AG20443 (cell line): ENCODE measurements at regions not wholly inside any gene's neighbourhood (a gene's known extent, or its start where the extent isn't known, plus 50 kb on each side); places are given as distances from the start of the nearest gene placed in this dataset.
A peak's percentile ranks its signal among the peaks of the same experiment; 100 is the strongest.
"Not testable (repeated sequence)": the region's sequence is repeated elsewhere in the genome, so short reads cannot be mapped to it uniquely, and the experiment has no call there.

ENCODE experiments used
- DNase-seq: peaks from one replicate; pipeline ENCODE4 v3.0.0; 2012; ENCODE audit warnings: low spot score, mixed read lengths

DNA sequence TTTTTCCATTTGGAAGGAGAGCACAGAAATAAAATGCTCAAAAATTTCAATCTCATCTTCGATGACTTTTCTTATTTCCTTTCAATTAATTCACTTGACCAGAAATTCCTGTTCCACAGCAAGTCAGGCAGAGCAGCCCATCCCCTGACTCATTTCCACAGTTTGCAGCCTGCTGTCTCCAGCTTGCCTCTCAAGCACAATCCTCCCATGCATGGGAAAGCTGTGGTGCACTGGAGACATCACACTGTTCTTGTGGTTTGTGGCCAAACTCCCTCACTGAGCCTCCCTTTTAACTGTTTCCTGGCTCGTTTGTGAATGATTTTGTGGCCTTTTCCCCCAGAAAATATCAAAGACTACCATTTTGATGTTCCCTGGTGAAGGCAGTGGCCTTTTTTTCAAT, 114.0 kb upstream of the ENPEP start:
- DNase-seq: peak; percentile 34

DNA sequence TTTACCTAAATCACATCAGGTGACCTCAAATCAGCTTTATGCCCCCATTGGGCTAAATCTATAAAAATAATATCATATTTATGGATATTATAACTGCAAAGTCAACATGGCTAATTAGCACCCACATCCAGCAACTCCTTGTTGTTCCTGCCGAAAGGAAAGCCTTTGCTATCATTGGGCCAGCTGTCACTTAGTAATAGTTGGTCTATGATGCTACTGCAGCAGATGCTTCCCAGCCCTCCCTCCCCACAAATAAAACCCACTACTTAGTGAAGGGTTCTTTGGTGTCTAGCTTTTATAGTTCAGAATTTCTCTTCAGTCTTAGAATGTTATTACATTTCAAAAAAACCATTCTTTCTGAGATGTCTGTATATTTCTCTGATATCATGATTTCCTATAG, 116.9 kb upstream of the ENPEP start:
- DNase-seq: no peak

DNA sequence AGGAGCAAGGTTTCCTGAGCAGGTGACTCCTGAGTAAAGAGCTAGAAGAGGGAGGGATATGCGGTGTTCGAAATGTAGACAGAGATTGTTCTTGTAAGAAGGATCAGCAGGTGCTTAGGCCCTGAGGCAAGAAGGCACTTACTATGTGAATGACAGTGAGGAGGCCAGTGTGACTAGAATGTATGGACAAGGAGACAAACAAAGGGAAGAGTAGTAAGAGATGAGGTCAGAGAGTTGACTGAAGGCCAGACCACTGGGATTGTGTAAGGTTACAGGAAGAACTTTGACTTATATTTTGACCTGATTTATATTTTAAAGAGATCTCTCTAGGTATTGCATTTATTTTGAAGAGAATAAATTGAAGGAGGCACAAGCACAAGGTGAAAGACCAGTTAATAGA, 118.4 kb upstream of the ENPEP start:
- no peak for DNase-seq

DNA sequence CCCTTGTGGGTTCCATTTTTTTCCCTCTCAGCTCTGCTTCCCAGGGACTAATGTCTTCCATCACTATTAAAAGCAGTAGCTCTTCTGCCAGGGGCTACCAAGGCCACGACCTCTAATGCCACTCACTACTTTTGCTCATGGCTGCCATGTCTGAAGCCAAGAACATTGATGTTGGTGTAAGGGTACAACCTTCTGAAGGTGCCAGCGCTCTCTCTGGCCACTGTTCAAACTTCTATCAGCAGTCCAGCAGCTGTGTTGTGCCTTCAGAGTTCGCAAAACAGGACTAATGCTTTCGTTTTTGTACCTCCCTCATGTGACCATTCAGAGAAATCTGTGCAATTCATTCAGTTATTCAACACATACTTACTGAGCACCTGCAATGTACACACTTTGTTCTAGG, 121.5 kb upstream of the ENPEP start:
- no peak for DNase-seq

DNA sequence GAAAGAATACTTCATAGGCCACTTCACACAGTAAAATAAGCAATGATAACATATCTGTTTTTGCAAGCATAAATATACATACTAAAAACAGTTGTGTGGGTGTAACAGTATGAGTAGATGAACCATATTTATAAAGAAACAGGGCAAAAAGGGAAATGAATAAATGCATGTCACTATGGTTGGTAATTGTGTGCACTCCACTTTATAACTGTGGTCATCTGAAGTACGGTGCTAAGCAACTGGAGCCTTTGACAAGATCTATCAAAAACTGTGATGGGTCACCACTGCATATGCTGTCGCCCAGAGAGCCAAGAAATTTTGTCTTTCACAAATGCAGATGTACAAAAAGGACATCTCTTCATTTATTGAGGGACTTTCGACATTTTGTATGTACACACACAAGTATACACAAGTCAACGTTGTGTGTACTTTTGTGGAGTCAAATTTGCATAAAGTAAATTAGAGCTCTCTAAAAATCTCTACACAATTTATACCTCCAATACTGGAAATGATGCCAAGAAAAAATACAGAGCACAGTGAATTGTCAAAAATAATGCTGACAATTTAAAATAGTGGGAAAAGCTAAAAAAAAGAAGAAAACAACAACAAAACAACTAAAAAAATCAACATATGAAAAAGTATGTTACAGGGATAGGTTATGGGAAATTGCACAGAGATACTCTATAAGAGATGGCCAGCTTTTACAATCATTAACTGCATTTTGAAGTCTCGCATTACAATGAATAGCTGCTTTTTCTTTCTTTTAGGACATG, 123.1 kb upstream of the ENPEP start:
- DNase-seq: no peak

DNA sequence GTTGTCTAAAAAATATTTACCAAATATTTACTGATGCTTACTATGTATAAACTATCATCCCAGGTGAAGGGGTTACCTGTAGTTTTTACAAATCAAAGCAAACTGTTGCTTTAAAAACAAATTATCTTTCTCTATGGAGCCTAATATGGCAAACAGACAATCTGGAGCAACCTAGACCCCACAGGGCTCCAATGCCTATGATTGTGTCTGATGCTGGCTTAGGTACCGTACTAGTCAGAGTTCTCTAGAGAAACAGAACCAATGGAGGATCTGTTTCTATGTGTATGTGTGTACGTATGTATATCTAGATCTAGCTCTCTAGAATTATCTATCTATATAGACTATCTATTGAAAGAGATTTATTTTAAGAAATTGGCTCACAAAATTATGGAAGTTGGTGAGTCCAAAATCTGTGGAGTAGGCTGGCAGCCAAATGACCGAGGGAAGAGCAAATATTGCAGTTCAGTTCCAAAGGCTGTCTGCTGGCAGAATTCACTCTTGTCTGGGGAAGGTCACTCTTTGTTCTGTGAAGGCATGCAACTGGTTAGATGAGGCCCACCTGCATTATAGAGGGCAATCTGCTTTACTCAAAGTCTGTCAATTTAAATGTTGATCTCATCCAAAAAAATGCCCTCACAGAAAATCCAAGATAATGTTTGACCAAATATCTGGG, 127.1 kb upstream of the ENPEP start:
- no peak for DNase-seq

DNA sequence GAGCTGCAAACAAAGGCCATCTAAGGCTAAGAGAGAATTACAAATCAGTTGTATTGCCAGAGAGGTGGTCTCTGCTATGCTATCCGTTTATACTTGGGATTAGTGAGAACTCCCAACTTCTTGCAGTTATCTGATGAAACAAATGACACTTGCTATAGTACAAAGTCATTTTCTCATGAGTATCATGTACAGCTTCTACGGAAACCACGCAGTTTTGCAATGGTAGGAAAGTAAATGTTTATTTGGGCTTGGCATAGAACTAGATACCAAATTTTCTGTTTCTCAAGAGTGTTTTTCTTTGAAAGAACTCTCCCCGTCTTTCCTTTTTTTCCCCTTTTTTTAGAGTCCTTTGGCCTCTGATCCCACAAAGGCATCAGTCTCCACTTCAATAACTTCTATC, 128.2 kb upstream of the ENPEP start:
- no peak for DNase-seq

DNA sequence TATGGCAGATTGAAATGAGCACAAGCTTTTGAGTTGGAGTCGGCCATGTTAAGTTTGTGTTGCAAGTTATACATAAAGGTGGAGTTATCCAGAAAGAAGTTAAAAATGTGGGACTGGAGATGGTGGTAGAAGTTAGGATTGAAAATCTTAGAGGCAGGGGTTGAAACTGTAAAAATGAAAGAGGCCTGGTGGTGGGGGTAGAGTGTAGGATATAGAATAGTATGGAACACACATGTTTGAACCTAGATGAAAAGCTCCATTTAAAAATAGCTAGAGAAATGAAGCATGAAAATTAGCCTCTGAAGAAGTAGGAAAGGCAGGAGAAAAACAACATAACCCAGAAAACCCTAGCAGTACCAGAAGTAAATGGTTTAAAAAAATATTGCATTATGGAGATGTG, 131.8 kb upstream of the ENPEP start:
- DNase-seq: no peak

DNA sequence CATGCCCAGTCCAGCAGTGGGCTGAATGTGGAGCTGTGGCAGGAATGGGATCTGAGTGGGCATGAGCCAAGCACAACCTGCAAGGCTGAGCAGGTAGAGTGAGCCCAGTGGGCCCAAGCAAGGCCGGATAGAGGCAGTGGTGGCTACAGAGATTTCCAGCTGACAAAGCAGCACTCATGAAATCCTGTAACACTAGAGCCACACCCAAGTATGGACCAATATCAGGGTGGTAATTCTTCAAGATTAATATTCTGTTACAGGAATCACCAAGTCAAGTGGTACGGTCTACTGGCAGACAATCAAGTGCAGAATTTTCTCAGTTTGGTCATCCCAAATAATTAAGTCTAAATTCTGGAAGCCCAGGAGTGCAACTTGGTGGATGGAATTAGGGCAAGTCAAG, 132.4 kb upstream of the ENPEP start:
- no peak for DNase-seq

DNA sequence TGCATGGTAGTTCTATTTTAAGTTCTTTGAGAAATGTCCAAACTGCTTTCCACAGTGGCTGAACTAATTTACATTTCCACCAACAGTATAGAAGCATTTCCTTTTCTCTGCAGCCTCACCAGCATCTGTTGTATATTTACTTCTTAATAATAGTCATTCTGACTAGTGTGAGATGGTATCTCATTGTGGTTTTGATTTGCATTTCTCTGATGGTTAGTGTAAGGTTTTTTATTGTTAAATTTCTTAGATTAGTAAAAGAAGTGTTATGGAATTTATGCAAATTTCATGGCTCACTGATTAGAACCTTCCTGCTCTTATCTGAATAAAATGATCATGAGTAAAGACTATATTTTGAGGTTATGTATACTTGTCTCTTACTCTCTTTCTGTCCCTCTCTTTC, 134.8 kb upstream of the ENPEP start:
- DNase-seq: not testable (repeated sequence)

DNA sequence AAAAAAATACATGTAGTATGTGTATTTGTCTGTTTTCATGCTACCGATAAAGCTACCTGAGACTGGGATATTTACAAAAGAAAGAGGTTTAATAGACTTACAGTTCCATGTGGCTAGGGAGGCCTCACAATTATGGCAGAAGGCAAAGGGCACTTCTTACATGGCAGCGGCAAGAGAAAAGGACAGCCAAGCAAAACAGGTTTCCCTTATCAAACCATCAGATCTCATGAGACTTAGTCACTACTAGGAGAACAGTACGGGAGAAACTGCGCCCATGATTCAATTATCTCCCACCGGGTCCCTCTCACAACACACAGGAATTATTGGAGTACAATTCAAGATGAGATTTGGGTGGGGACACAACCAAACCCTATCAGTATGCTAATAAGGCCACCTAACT, 137.0 kb upstream of the ELOVL6 start:
- no peak for DNase-seq

DNA sequence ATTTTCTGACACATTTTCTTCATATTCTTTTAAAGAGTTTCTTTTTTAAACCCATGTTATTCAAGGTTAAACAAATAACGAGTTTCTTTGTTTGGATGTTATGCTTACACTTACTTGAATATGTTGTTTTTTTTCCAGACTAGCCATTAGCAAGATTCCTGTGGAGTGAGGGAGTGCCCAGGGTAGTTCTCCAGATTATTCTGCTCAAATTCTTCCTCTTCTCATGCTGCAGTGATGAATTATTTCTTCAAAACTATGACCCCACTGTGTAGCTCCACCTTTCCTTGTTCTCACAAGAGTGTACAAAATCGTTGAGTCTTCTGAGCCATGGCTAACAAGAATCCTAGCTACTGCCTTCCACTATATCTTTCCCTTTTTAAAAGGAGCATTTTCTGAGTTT, 134.1 kb upstream of the ELOVL6 start:
- no peak for DNase-seq

DNA sequence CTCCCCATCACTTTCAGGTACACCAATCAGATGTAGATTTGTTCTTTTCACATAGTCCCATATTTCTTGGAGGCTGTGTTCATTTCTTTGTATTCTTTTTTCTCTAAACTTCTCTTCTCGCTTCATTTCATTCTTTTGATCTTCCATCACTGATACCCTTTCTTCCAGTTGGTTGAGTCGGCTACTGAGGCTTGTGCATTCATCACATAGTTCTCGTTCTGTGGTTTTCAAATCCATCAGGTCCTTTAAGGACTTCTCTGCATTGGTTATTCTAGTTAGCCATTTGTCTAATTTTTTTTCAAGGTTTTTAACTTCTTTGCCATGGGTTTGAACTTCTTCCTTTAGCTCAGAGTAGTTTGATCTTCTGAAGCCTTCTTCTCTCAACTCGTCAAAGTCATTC, 128.0 kb upstream of the ELOVL6 start:
- DNase-seq: not testable (repeated sequence)

DNA sequence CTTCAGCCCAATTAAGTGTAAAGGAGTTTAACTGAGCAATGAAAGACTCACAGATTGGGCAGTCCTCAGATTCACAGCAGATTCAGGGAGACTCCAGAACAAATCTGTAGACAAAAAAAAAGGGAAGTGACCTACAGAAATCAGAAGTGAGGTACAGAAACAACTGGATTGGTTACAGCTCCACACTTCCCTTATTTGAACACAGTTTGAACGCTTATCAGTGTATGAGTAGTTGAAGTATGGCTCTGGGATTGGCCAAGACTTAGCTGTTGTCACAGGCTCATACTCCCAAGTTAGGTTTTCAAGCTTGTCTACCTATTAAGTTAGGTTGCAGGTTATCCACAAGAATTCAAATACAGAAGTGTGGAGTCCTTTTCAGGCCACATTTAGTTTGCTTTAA, 112.4 kb upstream of the ELOVL6 start:
- no peak for DNase-seq

DNA sequence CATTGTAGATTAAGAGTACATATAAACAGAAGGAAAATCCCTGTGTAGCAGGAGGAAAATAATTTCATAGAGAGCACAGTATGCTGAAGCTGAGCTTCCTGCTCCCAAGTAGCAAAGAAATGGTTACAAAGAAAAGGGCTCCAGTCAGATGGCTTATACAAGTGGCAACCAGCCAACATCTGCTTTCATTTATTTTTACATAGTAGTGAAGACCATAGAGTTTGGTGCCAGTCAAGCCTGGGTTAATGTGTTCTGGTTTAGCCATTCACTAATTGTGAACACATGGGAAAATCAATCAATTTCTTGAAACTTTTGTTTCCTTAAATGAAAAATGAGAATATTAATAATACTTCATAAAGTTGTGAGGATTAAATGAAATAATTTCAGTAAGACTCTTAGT, 111.3 kb upstream of the ELOVL6 start:
- DNase-seq: no peak

DNA sequence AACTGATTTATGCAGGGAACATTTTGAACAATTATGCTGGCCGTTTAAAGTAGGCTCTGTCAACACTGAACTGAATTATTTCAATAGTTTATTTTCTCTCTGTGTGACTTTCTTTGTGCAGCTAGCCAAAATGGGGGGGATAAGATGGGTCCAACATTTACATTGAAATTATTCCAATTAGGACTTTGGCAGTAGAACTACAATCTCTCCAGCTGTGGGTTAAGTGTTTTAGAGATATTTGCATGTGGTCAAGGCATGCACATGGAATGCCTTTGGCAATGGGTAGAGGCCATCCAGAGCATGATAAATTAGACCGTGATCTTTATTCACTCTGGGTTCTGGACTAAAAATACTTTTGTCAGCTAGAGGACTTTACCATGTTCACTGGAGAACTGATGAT, 107.9 kb upstream of the ELOVL6 start:
- DNase-seq: no peak

DNA sequence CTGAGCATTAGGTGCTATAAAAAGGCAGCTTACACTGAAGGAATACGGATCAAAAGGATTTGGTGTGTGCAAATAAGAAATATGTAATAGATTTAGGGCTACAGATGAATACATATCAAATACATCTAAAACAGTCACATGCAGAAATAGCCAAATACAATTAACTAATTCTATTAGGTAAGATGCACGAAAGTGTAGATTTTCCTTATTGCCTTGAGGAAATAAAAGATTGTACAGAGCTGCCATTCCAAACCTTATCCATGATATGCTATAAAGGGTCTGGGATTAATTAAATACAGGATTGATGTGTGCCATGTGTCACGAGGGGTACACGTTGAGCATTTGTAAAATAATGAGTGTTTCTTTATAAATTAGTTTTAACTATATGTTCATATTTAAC, 107.0 kb upstream of the ELOVL6 start:
- no peak for DNase-seq

DNA sequence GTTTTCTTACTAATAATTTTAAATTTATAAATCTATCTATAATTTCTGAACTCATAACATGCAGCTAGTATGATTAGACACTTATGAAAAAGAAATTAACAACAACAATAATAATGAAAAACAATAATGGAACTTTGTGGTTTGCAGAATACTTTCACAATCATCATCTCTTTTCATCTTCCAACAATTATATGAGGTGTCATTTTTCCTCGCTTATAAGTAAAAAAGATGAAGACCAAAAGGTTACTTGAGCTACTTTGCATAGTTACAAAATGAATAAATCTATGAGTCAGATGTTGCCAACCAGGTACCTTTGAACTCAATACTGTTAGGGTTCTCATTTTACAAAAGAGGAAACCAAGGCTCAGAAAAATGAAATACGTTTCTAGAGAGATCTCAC, 98.5 kb upstream of the ELOVL6 start:
- DNase-seq: no peak

DNA sequence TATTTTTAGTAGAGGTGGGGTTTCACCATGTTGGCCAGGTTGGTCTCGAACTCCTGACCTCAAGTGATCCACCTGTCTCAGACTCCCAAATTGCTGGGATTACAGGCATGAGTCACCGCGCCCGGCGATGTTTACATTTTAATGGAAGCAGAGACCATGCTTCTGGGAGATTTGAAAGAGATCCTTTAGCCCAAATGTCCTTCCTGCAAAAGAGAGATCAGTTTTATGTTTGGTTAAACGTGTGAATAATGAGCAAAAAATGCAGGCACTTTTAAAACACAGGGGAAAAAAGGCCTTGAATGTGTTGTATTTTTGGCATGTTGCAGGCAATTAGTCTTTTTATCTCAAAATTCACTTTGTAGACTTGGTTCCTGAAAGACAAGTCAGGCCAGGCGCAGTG, 95.8 kb upstream of the ELOVL6 start:
- no peak for DNase-seq

DNA sequence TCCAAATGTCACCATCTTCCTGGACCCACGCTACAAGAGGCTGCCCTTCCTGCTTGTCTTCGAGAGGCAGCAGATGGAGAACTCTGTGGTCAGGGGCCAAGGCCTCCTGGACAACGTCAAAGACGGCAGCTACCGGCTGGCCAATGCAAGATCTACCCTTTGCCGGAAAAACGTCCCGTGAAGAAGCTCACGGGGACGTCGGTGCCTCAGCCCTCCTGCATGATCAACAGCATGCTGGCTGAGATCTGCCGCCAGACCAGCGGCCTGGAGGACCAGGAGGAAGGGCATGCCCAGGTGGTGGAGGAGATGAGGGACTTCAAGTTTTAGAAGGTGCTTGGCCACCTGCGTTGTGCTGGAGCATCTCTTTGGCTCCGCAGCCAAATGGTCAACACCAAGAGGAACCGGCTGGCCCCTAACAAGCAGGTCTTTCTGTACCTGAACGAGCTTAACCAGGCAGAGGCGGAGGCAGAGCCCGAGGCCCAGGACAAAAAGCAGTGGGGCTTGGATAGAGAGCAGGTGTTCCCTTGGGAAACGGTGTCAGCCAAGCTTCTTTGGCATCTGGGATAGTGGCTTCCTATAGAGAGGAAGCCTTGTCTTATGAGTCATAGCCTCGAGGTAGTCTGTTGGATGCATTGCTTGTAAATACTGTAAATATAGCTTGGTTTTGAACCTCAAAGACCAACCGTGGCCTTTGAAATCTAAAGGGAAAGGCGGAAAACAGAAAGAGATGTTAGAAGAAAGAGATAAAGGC, 94.8 kb upstream of the ELOVL6 start:
- no peak for DNase-seq

DNA sequence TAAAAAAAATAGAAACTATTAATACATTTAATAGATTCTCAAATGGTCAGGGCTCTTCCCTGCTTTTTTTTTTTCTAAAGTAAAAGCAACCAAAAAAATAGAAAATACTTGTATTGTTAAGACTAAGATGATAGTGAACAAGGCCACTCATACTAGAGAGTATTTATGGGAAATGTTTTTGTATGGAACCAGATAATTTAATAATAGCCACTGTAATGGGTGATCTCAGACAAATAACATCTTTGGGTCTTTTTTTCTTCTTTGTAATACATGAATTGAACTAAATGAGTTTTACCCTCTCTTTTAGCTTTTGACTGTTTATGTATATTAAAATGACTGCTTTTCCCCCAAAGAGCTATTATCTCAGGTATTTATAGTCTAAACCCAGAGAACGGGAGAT, 92.1 kb upstream of the ELOVL6 start:
- no peak for DNase-seq

DNA sequence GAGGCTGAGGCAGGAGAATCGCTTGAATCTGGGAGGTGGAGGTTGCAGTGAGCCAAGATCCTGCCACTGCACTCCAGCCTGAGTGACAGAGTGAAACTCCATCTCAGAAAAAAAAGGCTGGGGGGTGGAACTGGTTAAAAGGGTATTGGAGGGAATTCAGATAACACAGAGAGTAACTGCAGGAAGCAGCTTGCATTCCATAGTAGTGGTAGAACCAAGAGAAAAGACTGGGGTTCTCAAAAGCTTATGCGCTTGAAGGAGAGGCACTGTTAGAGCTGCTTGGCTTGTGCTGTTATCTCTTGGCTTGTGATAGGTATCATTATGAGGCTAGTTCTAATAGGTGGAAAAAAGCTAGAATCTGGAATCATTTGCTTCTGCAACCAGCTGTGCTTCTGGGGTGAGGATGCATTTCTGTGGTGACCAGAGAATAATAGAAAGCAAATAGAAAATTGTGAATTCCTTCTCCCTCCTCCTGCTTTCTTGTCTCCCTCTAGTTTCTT, 91.2 kb upstream of the ELOVL6 start:
- no peak for DNase-seq

DNA sequence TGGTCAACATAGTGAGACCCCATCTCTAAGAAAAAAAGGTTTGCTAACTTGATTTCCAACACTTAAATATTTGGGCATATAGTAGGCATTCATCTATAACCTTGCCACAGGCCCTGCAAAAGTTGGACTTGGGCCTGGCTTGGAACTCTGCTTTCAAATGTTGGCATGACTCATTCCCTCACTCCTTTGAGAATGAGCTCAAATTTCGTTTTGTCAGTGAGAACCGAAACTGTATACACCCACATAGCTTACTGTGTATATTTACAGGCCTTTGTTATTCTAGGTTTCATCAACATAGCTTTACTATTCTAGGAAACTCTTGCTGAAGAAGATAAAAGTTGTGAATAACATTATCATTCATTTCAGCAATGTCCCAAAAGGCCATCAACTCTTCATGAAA, 88.7 kb upstream of the ELOVL6 start:
- peak; percentile 78 for DNase-seq
